ENCODE measurements at regions not wholly inside any gene's neighbourhood (a gene's known extent, or its start where the extent isn't known, plus 50 kb on each side); places are given as distances from the start of the nearest gene placed in this dataset.

GRCh38 chr4:160814726-160815125 lies 1349.1 kb downstream of the FSTL5 start:
- no peaks in the 10 kb centered on the region for H3K4me1 Mint-ChIP-seq
- H3K27ac Mint-ChIP-seq: no peak overlapping the region
- no peak overlapping the region for H3K4me3 Mint-ChIP-seq
- ATAC-seq (no peak), DNase-seq (no peak)
- H3K36me3 Mint-ChIP-seq (ENCODE audit: low read depth): no peaks in the 10 kb centered on the region
- no peaks in the 10 kb centered on the region for H3K9me3 ChIP-seq (ENCODE audit: control insufficient read depth, low read length, poor library complexity, severe bottlenecking)
- no peaks in the 10 kb centered on the region for H3K27me3 Mint-ChIP-seq

DNA sequence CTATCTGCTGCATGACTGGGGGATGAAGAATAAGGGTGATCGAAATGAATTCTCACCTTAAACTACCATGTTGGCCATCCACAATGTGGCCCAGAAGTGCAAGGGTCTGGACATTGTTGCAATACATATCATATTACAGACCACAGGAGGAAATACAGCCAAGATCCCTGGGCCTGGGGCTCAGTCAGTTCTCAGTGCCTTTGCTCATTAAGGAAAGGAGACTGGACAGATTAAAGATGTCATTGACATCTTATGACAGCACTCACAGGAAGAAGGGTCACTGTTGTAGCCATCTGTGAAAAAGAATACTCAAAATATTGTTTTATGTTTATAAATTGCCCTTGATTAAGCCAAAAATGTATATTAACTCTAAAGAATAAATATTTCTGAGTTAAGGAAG lies 1345.2 kb downstream of the FSTL5 start:
- H3K36me3 Mint-ChIP-seq (ENCODE audit: low read depth): no peaks in the 10 kb centered on the region
- DNase-seq (no peak), ATAC-seq (no peak)
- no peaks in the 10 kb centered on the region for H3K4me1 Mint-ChIP-seq
- no peak overlapping the region for H3K27ac Mint-ChIP-seq
- no peak overlapping the region for H3K4me3 Mint-ChIP-seq
- no peaks in the 10 kb centered on the region for H3K9me3 ChIP-seq (ENCODE audit: control insufficient read depth, low read length, poor library complexity, severe bottlenecking)
- no peaks in the 10 kb centered on the region for H3K27me3 Mint-ChIP-seq

GRCh38 chr4:160819791-160820190 lies 1344.0 kb downstream of the FSTL5 start:
- Mint-ChIP-seq H3K27ac (no peak overlapping the region), H3K36me3 (ENCODE audit: low read depth) (no peaks in the 10 kb centered on the region)

DNA sequence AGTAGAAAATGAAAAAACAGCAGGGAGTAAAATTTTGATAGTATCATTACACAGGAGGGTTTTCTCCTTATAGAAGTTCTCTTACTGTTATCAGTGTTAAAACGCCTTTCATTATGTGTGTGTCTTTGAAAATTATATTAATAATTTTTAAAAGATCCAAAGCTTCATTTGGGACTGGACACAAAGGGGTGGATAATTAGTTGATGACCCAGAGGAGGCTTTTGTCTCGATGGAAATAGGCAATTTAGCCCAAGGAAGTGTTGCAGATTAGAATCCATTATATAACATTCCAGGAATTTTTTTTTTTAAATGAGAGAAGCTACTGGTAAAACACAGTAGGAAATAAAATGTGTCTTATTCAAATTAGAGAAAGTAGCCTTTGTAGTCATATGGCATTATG lies 1339.3 kb downstream of the FSTL5 start:
- peaks cover 4% of the 10 kb centered on the region for H3K9me3 ChIP-seq (ENCODE audit: control insufficient read depth, low read length, poor library complexity, severe bottlenecking)
- Mint-ChIP-seq H3K36me3 (ENCODE audit: low read depth) (no peaks in the 10 kb centered on the region), H3K4me3 (no peak overlapping the region), H3K27me3 (no peaks in the 10 kb centered on the region), H3K4me1 (no peaks in the 10 kb centered on the region), H3K27ac (no peak overlapping the region)
- DNase-seq (no peak), ATAC-seq (no peak)

More at GRCh38 chr4:160819791-160820190, 1344.0 kb downstream of the FSTL5 start:
- H3K9me3 ChIP-seq (ENCODE audit: control insufficient read depth, low read length, poor library complexity, severe bottlenecking): no peaks in the 10 kb centered on the region
- Mint-ChIP-seq H3K4me1 (no peaks in the 10 kb centered on the region), H3K4me3 (no peak overlapping the region), H3K27me3 (no peaks in the 10 kb centered on the region)
- DNase-seq (no peak), ATAC-seq (no peak)

DNA sequence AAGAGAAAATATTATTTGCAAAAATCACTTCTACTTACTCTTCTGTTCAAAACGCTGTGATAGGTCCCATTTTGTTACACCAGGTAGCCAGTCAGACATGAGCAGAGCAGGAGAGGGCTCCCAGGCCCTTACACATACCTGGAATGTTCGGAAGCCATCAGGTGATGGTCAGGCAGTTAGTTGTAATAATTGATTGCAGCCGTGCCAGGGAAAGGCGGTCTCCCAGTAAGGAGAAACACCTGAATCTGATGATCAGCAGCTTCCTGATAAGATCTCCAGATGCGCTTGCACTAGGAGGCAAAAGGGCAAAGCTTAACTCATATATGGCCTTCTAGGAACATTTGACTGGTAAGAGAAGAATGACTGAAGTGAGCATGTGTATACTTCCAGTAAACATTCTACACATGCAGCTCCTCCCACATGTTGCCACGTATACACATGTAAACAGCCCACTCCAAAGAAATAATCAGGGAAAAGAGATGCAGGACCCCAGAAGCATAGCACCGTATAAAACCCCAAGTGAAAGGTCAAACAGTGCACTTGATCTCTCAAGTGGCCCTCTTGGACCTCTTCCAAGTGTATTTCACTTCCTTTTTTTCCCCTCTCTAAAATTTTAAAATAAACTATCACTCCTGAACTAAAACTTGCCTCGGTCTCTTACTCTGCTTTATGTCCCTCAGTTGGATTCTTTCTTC lies 1338.0 kb downstream of the FSTL5 start:
- Mint-ChIP-seq H3K4me3 (no peak overlapping the region), H3K27ac (no peak overlapping the region), H3K36me3 (ENCODE audit: low read depth) (no peaks in the 10 kb centered on the region), H3K27me3 (no peaks in the 10 kb centered on the region), H3K4me1 (no peaks in the 10 kb centered on the region)
- DNase-seq (no peak), ATAC-seq (no peak)
- peaks cover 4% of the 10 kb centered on the region for H3K9me3 ChIP-seq (ENCODE audit: control insufficient read depth, low read length, poor library complexity, severe bottlenecking)

- H3K27ac Mint-ChIP-seq: no peak overlapping the region
- DNase-seq (no peak), ATAC-seq (no peak)
- H3K36me3 Mint-ChIP-seq (ENCODE audit: low read depth): no peaks in the 10 kb centered on the region
- peaks cover 4% of the 10 kb centered on the region for H3K9me3 ChIP-seq (ENCODE audit: control insufficient read depth, low read length, poor library complexity, severe bottlenecking)
- no peaks in the 10 kb centered on the region for H3K4me1 Mint-ChIP-seq
- no peak overlapping the region for H3K4me3 Mint-ChIP-seq
- H3K27me3 Mint-ChIP-seq: no peaks in the 10 kb centered on the region
Observed at GRCh38 chr4:160826339-160826679, 1337.5 kb downstream of the FSTL5 start.

GRCh38 chr4:160831165-160831922 lies 1332.5 kb downstream of the FSTL5 start:
- Mint-ChIP-seq H3K36me3 (ENCODE audit: low read depth) (no peaks in the 10 kb centered on the region), H3K4me3 (no peak overlapping the region), H3K27me3 (no peaks in the 10 kb centered on the region), H3K4me1 (no peaks in the 10 kb centered on the region), H3K27ac (no peak overlapping the region)
- DNase-seq (no peak), ATAC-seq (no peak)
- H3K9me3 ChIP-seq (ENCODE audit: control insufficient read depth, low read length, poor library complexity, severe bottlenecking): no peaks in the 10 kb centered on the region

DNA sequence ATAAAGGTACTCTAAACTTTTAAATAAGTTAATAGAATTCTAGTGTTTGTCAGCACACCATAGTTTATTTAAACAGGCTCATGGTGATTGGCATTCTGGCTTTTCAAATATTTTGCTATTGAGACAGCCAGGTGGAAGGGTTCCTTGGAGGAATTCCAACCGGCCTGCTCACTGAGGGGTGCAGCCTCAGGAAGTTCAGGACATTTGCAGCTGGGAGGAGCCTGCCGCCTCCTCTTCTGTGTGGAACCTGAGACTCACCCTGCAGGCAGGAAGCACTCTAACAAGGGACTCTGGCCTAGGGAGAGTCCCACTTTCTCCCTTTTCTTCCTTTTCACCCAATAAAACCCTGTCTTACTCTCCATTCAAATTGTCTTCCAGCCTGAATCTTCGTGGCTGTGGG lies 1328.0 kb downstream of the FSTL5 start:
- H3K9me3 ChIP-seq (ENCODE audit: control insufficient read depth, low read length, poor library complexity, severe bottlenecking): no peaks in the 10 kb centered on the region
- no peak overlapping the region for H3K27ac Mint-ChIP-seq
- H3K36me3 Mint-ChIP-seq (ENCODE audit: low read depth): no peaks in the 10 kb centered on the region
- H3K4me3 Mint-ChIP-seq: no peak overlapping the region
- H3K27me3 Mint-ChIP-seq: no peaks in the 10 kb centered on the region
- no peak for ATAC-seq
- H3K4me1 Mint-ChIP-seq: no peaks in the 10 kb centered on the region
- no peak for DNase-seq

DNA sequence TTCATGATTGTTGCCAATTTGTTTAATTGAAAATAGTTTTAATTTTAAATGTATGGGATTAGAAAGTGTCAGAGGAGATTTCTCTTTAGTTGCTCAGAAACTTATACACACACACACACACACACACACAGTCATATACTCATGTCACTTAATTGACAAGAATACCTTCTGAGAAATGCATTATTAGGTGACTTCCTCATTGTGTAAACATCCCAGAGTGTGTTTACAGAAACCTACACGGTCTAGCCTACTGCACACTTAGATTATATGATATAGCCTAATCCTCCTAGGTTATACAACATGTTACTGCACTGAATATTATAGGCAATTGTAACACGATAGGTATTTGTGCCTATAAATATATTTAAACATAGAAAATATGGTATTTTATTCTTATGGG lies 1327.4 kb downstream of the FSTL5 start:
- Mint-ChIP-seq H3K4me1 (no peaks in the 10 kb centered on the region), H3K27me3 (no peaks in the 10 kb centered on the region), H3K27ac (no peak overlapping the region), H3K36me3 (ENCODE audit: low read depth) (no peaks in the 10 kb centered on the region), H3K4me3 (no peak overlapping the region)
- ATAC-seq (no peak), DNase-seq (no peak)
- H3K9me3 ChIP-seq (ENCODE audit: control insufficient read depth, low read length, poor library complexity, severe bottlenecking): no peaks in the 10 kb centered on the region

- no peaks in the 10 kb centered on the region for H3K27me3 Mint-ChIP-seq
- H3K4me3 Mint-ChIP-seq: no peak overlapping the region
- H3K9me3 ChIP-seq (ENCODE audit: control insufficient read depth, low read length, poor library complexity, severe bottlenecking): no peaks in the 10 kb centered on the region
- H3K27ac Mint-ChIP-seq: no peak overlapping the region
- DNase-seq (no peak), ATAC-seq (no peak)
- H3K36me3 Mint-ChIP-seq (ENCODE audit: low read depth): no peaks in the 10 kb centered on the region
- H3K4me1 Mint-ChIP-seq: no peaks in the 10 kb centered on the region
Observed at GRCh38 chr4:160846121-160846520, 1317.7 kb downstream of the FSTL5 start.

GRCh38 chr4:160847228-160847627 lies 1316.6 kb downstream of the FSTL5 start:
- no peak for ATAC-seq
- H3K4me1 Mint-ChIP-seq: no peaks in the 10 kb centered on the region
- H3K36me3 Mint-ChIP-seq (ENCODE audit: low read depth): no peaks in the 10 kb centered on the region
- no peak for DNase-seq
- H3K27me3 Mint-ChIP-seq: no peaks in the 10 kb centered on the region
- no peak overlapping the region for H3K27ac Mint-ChIP-seq
- no peaks in the 10 kb centered on the region for H3K9me3 ChIP-seq (ENCODE audit: control insufficient read depth, low read length, poor library complexity, severe bottlenecking)
- H3K4me3 Mint-ChIP-seq: no peak overlapping the region

GRCh38 chr4:160848489-160848888 lies 1315.3 kb downstream of the FSTL5 start:
- no peaks in the 10 kb centered on the region for H3K4me1 Mint-ChIP-seq

GRCh38 chr4:160848901-160849760 lies 1314.7 kb downstream of the FSTL5 start:
- Mint-ChIP-seq H3K4me1 (no peaks in the 10 kb centered on the region), H3K4me3 (no peak overlapping the region), H3K36me3 (ENCODE audit: low read depth) (no peaks in the 10 kb centered on the region), H3K27ac (no peak overlapping the region), H3K27me3 (no peaks in the 10 kb centered on the region)
- no peaks in the 10 kb centered on the region for H3K9me3 ChIP-seq (ENCODE audit: control insufficient read depth, low read length, poor library complexity, severe bottlenecking)
- DNase-seq (no peak), ATAC-seq (no peak)

More at GRCh38 chr4:160848489-160848888, 1315.3 kb downstream of the FSTL5 start:
- Mint-ChIP-seq H3K27me3 (no peaks in the 10 kb centered on the region), H3K4me3 (no peak overlapping the region), H3K36me3 (ENCODE audit: low read depth) (no peaks in the 10 kb centered on the region), H3K27ac (no peak overlapping the region)
- no peak for ATAC-seq
- H3K9me3 ChIP-seq (ENCODE audit: control insufficient read depth, low read length, poor library complexity, severe bottlenecking): no peaks in the 10 kb centered on the region
- no peak for DNase-seq
